ENCODE measurements at regions not wholly inside any gene's neighbourhood (a gene's known extent, or its start where the extent isn't known, plus 50 kb on each side); places are given as distances from the start of the nearest gene placed in this dataset.

DNA sequence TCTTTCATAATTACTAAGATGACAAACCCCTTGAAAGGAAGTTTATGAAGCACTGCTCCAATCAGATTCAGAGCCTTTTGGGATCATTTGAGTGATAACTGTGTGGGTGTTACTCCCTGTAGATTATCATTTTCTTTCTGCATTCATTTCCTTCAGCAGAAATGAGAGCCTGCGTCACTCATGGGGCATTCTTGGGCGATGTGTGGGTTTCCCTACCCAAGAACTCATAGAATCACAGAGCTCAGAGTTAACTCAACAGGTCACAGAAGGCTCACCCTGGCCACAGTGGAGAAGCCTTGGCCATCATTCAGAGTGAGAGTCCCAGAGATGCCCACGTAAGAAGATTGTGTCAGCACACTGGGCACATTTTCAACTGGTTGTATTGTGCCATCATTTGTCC is 401.9 kb downstream of the TLE4 start:
- BruUV-seq (replicated peaks), result no TSS peak
- Histone ChIP-seq H3K9me1 (ENCODE audit: control insufficient read depth, insufficient read depth, low read length) (no peaks in the 10 kb centered on the region), H3K9ac (ENCODE audit: insufficient read depth in 1 of 2, low read depth in 2 of 2, low read length in 2 of 2) (no peak overlapping the region), H3K27me3 (ENCODE audit: control insufficient read depth in 2 of 2, insufficient read depth in 2 of 2, low read length in 2 of 2) (no peaks in the 10 kb centered on the region), H3K4me2 (ENCODE audit: insufficient read depth, low read length) (no peak overlapping the region), H4K20me1 (replicated peaks; ENCODE audit: control insufficient read depth, insufficient read depth, low read length) (no peaks in the 10 kb centered on the region), H3K4me3 (no peak overlapping the region), H3K36me3 (ENCODE audit: control insufficient read depth, insufficient read depth, low read length) (no peaks in the 10 kb centered on the region), H3K79me2 (ENCODE audit: control insufficient read depth, insufficient read depth, low read length) (no peaks in the 10 kb centered on the region), H2AFZ (ENCODE audit: low read depth, low read length) (no peak overlapping the region), H3K4me1 (replicated peaks in 1 of 2; ENCODE audit: control insufficient read depth in 2 of 2, insufficient read depth in 2 of 2, low read length in 2 of 2) (no peaks in the 10 kb centered on the region), H3K9me3 (replicated peaks; ENCODE audit: control insufficient read depth, insufficient read depth, low read depth, low read length) (no peaks in the 10 kb centered on the region), H3K27ac (ENCODE audit: extremely low read depth, low read depth, low read length) (no peak overlapping the region)
- CTCF ChIA-PET (ENCODE audit: low intra/inter-chr PET ratio), result no interaction called here
- FAIRE-seq, result no peak
- POLR2A ChIA-PET, result no interaction called here
- in situ Hi-C loops (cut with MboI), result no loop called here
- DNase-seq (ENCODE audit: extremely low read depth in 1 of 4, low spot score in 3 of 4), result no peak
- intact Hi-C loops (cut with micrococcal nuclease), result no loop called here
- TF ChIP-seq THRB (CRISPR knock-in tag; conservative IDR thresholded peaks at IDR 0.05) (no peak), ZFP30 (CRISPR knock-in tag; IDR thresholded peaks at IDR 0.05; ENCODE audit: borderline replicate concordance) (no peak), TEAD2 (tag; IDR thresholded peaks at IDR 0.05) (no peak), RAD51 (IDR thresholded peaks at IDR 0.05; ENCODE audit: borderline replicate concordance, low read depth) (no peak), ZNF696 (CRISPR knock-in tag; conservative IDR thresholded peaks at IDR 0.05) (no peak), ARID2 (IDR thresholded peaks at IDR 0.05) (no peak), ZNF212 (CRISPR knock-in tag; IDR thresholded peaks at IDR 0.05) (no peak), ZNF354B (CRISPR knock-in tag; IDR thresholded peaks at IDR 0.05) (no peak), GTF2B (IDR thresholded peaks at IDR 0.05; ENCODE audit: extremely low read depth, insufficient read length) (no peak), FOSL1 (tag; conservative IDR thresholded peaks at IDR 0.05) (no peak), ARID1B (IDR thresholded peaks at IDR 0.05) (no peak), SETDB1 (IDR thresholded peaks at IDR 0.05; ENCODE audit: low read length) (no peak), PTBP1 (IDR thresholded peaks at IDR 0.05; ENCODE audit: low read depth, low read length) (no peak), SIX5 (IDR thresholded peaks at IDR 0.05; ENCODE audit: borderline replicate concordance in 1 of 2, insufficient read depth in 1 of 2, low read depth in 1 of 2, low read length in 2 of 2) (no peak), ID3 (CRISPR knock-in tag; IDR thresholded peaks at IDR 0.05) (no peak), ID3 (tag; IDR thresholded peaks at IDR 0.05) (no peak), NR3C1 (CRISPR knock-in tag; IDR thresholded peaks at IDR 0.05) (no peak), NR2F6 (CRISPR knock-in tag; IDR thresholded peaks at IDR 0.05) (no peak), FOXM1 (IDR thresholded peaks at IDR 0.05; ENCODE audit: low read depth) (no peak), FOXM1 (CRISPR knock-in tag; IDR thresholded peaks at IDR 0.05; ENCODE audit: low read depth) (no peak), TFAM (CRISPR knock-in tag; conservative IDR thresholded peaks at IDR 0.05) (no peak)
- 0% methylated on average over 3 of the region's 3 CpGs for WGBS (ENCODE audit: insufficient coverage, low coverage, missing lambda C conversion rate)
- no peak for ATAC-seq
